ENCODE measurements at regions not wholly inside any gene's neighbourhood (a gene's known extent, or its start where the extent isn't known, plus 50 kb on each side); places are given as distances from the start of the nearest gene placed in this dataset.

- TF ChIP-seq CEBPB (IDR thresholded peaks at IDR 0.05; ENCODE audit: borderline replicate concordance in 1 of 2, low read depth in 2 of 2, low read length in 2 of 2) (no peak), ATF2 (IDR thresholded peaks at IDR 0.05; ENCODE audit: low read length) (no peak), BHLHE40 (IDR thresholded peaks at IDR 0.05; ENCODE audit: borderline replicate concordance in 1 of 2, low read depth in 2 of 2, low read length in 1 of 2) (no peak), POLR2AphosphoS5 (IDR thresholded peaks at IDR 0.05; ENCODE audit: low read length) (no peak)
- TF ChIP-seq, protein P1, sequence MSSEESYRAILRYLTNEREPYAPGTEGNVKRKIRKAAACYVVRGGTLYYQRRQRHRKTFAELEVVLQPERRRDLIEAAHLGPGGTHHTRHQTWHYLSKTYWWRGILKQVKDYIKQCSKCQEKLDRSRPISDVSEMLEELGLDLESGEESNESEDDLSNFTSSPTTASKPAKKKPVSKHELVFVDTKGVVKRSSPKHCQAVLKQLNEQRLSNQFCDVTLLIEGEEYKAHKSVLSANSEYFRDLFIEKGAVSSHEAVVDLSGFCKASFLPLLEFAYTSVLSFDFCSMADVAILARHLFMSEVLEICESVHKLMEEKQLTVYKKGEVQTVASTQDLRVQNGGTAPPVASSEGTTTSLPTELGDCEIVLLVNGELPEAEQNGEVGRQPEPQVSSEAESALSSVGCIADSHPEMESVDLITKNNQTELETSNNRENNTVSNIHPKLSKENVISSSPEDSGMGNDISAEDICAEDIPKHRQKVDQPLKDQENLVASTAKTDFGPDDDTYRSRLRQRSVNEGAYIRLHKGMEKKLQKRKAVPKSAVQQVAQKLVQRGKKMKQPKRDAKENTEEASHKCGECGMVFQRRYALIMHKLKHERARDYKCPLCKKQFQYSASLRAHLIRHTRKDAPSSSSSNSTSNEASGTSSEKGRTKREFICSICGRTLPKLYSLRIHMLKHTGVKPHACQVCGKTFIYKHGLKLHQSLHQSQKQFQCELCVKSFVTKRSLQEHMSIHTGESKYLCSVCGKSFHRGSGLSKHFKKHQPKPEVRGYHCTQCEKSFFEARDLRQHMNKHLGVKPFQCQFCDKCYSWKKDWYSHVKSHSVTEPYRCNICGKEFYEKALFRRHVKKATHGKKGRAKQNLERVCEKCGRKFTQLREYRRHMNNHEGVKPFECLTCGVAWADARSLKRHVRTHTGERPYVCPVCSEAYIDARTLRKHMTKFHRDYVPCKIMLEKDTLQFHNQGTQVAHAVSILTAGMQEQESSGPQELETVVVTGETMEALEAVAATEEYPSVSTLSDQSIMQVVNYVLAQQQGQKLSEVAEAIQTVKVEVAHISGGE (CRISPR knock-in tag; IDR thresholded peaks at IDR 0.05) = no peak
- TF ChIP-seq, protein P2, sequence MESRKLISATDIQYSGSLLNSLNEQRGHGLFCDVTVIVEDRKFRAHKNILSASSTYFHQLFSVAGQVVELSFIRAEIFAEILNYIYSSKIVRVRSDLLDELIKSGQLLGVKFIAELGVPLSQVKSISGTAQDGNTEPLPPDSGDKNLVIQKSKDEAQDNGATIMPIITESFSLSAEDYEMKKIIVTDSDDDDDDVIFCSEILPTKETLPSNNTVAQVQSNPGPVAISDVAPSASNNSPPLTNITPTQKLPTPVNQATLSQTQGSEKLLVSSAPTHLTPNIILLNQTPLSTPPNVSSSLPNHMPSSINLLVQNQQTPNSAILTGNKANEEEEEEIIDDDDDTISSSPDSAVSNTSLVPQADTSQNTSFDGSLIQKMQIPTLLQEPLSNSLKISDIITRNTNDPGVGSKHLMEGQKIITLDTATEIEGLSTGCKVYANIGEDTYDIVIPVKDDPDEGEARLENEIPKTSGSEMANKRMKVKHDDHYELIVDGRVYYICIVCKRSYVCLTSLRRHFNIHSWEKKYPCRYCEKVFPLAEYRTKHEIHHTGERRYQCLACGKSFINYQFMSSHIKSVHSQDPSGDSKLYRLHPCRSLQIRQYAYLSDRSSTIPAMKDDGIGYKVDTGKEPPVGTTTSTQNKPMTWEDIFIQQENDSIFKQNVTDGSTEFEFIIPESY (IDR thresholded peaks at IDR 0.05) = no peak
- TF ChIP-seq, protein P3, sequence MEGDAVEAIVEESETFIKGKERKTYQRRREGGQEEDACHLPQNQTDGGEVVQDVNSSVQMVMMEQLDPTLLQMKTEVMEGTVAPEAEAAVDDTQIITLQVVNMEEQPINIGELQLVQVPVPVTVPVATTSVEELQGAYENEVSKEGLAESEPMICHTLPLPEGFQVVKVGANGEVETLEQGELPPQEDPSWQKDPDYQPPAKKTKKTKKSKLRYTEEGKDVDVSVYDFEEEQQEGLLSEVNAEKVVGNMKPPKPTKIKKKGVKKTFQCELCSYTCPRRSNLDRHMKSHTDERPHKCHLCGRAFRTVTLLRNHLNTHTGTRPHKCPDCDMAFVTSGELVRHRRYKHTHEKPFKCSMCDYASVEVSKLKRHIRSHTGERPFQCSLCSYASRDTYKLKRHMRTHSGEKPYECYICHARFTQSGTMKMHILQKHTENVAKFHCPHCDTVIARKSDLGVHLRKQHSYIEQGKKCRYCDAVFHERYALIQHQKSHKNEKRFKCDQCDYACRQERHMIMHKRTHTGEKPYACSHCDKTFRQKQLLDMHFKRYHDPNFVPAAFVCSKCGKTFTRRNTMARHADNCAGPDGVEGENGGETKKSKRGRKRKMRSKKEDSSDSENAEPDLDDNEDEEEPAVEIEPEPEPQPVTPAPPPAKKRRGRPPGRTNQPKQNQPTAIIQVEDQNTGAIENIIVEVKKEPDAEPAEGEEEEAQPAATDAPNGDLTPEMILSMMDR (IDR thresholded peaks at IDR 0.05 in 2 of 3, conservative IDR thresholded peaks at IDR 0.05 in 1 of 3; ENCODE audit: control insufficient read depth in 2 of 3, extremely low read depth in 1 of 3, insufficient read depth in 1 of 3, low read depth in 3 of 3, low read length in 3 of 3) = no peak
Measured at GRCh38 chr18:55912071-55912470, 324.1 kb upstream of the TCF4 start.
